ENCODE measurements at regions not wholly inside any gene's neighbourhood (a gene's known extent, or its start where the extent isn't known, plus 50 kb on each side); places are given as distances from the start of the nearest gene placed in this dataset.

GRCh38 chr9:16352791-16353401 is 517.6 kb downstream of the BNC2 start:
- Histone ChIP-seq H3K79me2 (ENCODE audit: low read length) (no peaks in the 10 kb centered on the region), H3K27me3 (ENCODE audit: low read depth, low read length) (no peaks in the 10 kb centered on the region), H3K4me2 (ENCODE audit: low read length) (no peak overlapping the region), H3K36me3 (replicated peaks; ENCODE audit: low read depth, low read length) (no peaks in the 10 kb centered on the region), H3K27ac (ENCODE audit: low read length) (no peak overlapping the region), H4K20me1 (ENCODE audit: insufficient read depth, low read length) (no peaks in the 10 kb centered on the region), H3K9ac (ENCODE audit: low read length) (no peak overlapping the region), H3K4me1 (ENCODE audit: low read length) (no peaks in the 10 kb centered on the region), H3K9me3 (ENCODE audit: insufficient read depth, low read length) (no peaks in the 10 kb centered on the region), H3K4me3 (ENCODE audit: low read length) (no peak overlapping the region), H2AFZ (ENCODE audit: low read depth, low read length) (no peak overlapping the region)
- TF ChIP-seq CTCF (IDR thresholded peaks at IDR 0.05; ENCODE audit: low read depth, low read length) (no peak), EZH2phosphoT487 (IDR thresholded peaks at IDR 0.05; ENCODE audit: low read depth) (no peak)

GRCh38 chr9:16356196-16356765 is 514.2 kb downstream of the BNC2 start:
- H3K4me2 ChIP-seq (ENCODE audit: low read length): no peak overlapping the region
- no peak overlapping the region for H2AFZ ChIP-seq (ENCODE audit: low read depth, low read length)
- no peaks in the 10 kb centered on the region for H4K20me1 ChIP-seq (ENCODE audit: insufficient read depth, low read length)
- no peak overlapping the region for H3K4me3 ChIP-seq (ENCODE audit: low read length)
- TF ChIP-seq EZH2phosphoT487 (IDR thresholded peaks at IDR 0.05; ENCODE audit: low read depth): no peak
- TF ChIP-seq CTCF (IDR thresholded peaks at IDR 0.05; ENCODE audit: low read depth, low read length): no peak
- H3K27ac ChIP-seq (ENCODE audit: low read length): no peak overlapping the region
- no peaks in the 10 kb centered on the region for H3K27me3 ChIP-seq (ENCODE audit: low read depth, low read length)
- H3K79me2 ChIP-seq (ENCODE audit: low read length): no peaks in the 10 kb centered on the region
- H3K9me3 ChIP-seq (ENCODE audit: insufficient read depth, low read length): no peaks in the 10 kb centered on the region
- no peak overlapping the region for H3K9ac ChIP-seq (ENCODE audit: low read length)
- H3K36me3 ChIP-seq (replicated peaks; ENCODE audit: low read depth, low read length): no peaks in the 10 kb centered on the region
- H3K4me1 ChIP-seq (ENCODE audit: low read length): no peaks in the 10 kb centered on the region

GRCh38 chr9:16357828-16358227 is 512.6 kb downstream of the BNC2 start:
- TF ChIP-seq EZH2phosphoT487 (IDR thresholded peaks at IDR 0.05; ENCODE audit: low read depth) (no peak), CTCF (IDR thresholded peaks at IDR 0.05; ENCODE audit: low read depth, low read length) (no peak)
- no peaks in the 10 kb centered on the region for H3K4me1 ChIP-seq (ENCODE audit: low read length)
- no peaks in the 10 kb centered on the region for H3K27me3 ChIP-seq (ENCODE audit: low read depth, low read length)
- H3K9me3 ChIP-seq (ENCODE audit: insufficient read depth, low read length): no peaks in the 10 kb centered on the region
- no peak overlapping the region for H2AFZ ChIP-seq (ENCODE audit: low read depth, low read length)
- H3K9ac ChIP-seq (ENCODE audit: low read length): no peak overlapping the region
- H3K4me2 ChIP-seq (ENCODE audit: low read length): no peak overlapping the region
- H4K20me1 ChIP-seq (ENCODE audit: insufficient read depth, low read length): no peaks in the 10 kb centered on the region
- H3K4me3 ChIP-seq (ENCODE audit: low read length): no peak overlapping the region
- H3K36me3 ChIP-seq (replicated peaks; ENCODE audit: low read depth, low read length): no peaks in the 10 kb centered on the region
- H3K79me2 ChIP-seq (ENCODE audit: low read length): no peaks in the 10 kb centered on the region
- H3K27ac ChIP-seq (ENCODE audit: low read length): no peak overlapping the region

- TF ChIP-seq EZH2phosphoT487 (IDR thresholded peaks at IDR 0.05; ENCODE audit: low read depth) (no peak), CTCF (IDR thresholded peaks at IDR 0.05; ENCODE audit: low read depth, low read length) (no peak)
- H3K36me3 ChIP-seq (replicated peaks; ENCODE audit: low read depth, low read length): no peaks in the 10 kb centered on the region
- H3K9me3 ChIP-seq (ENCODE audit: insufficient read depth, low read length): no peaks in the 10 kb centered on the region
- no peak overlapping the region for H2AFZ ChIP-seq (ENCODE audit: low read depth, low read length)
- no peaks in the 10 kb centered on the region for H3K79me2 ChIP-seq (ENCODE audit: low read length)
- H3K4me3 ChIP-seq (ENCODE audit: low read length): no peak overlapping the region
- H3K4me2 ChIP-seq (ENCODE audit: low read length): no peak overlapping the region
- H3K9ac ChIP-seq (ENCODE audit: low read length): no peak overlapping the region
- H3K27ac ChIP-seq (ENCODE audit: low read length): no peak overlapping the region
- H3K4me1 ChIP-seq (ENCODE audit: low read length): no peaks in the 10 kb centered on the region
- no peaks in the 10 kb centered on the region for H3K27me3 ChIP-seq (ENCODE audit: low read depth, low read length)
- H4K20me1 ChIP-seq (ENCODE audit: insufficient read depth, low read length): no peaks in the 10 kb centered on the region
Observed at GRCh38 chr9:16358751-16359150, 511.7 kb downstream of the BNC2 start.

All from OCI-LY3 (cell line).